ENCODE measurements at regions not wholly inside any gene's neighbourhood (a gene's known extent, or its start where the extent isn't known, plus 50 kb on each side); places are given as distances from the start of the nearest gene placed in this dataset.
A peak's percentile ranks its signal among the peaks of the same experiment; 100 is the strongest.

GRCh38 chr15:47548231-47548630, 169.1 kb upstream of the SEMA6D start:
- no TSS peak for BruUV-seq (replicated peaks)

GRCh38 chr15:47548986-47549385, 168.3 kb upstream of the SEMA6D start:
- CTCF ChIA-PET, result no interaction called here
- H3K4me1 ChIP-seq (ENCODE audit: insufficient read depth, low read length, poor library complexity, severe bottlenecking), result no peaks in the 10 kb centered on the region

More at GRCh38 chr15:47548231-47548630, 169.1 kb upstream of the SEMA6D start:
- no peak for DNase-seq (ENCODE audit: low spot score)
- no peak overlapping the region for H3K4me3 ChIP-seq (ENCODE audit: low read depth, low read length, poor library complexity, severe bottlenecking)
- ChIA-PET POLR2A (ENCODE audit: low non-redundant PET) (no interaction called here), CTCF (no interaction called here)
- no peak overlapping the region for H3K27ac ChIP-seq (ENCODE audit: low read depth, low read length, poor library complexity, severe bottlenecking)
- no peaks in the 10 kb centered on the region for H3K4me1 ChIP-seq (ENCODE audit: insufficient read depth, low read length, poor library complexity, severe bottlenecking)
- no peaks in the 10 kb centered on the region for H3K9me3 ChIP-seq (ENCODE audit: low read depth, low read length, poor library complexity, severe bottlenecking)
- no peaks in the 10 kb centered on the region for H3K36me3 ChIP-seq (ENCODE audit: insufficient read depth, low read length, poor library complexity, severe bottlenecking)
- no peak for TF ChIP-seq CTCF (conservative IDR thresholded peaks at IDR 0.05; ENCODE audit: low read depth, low read length)
- no peak for TF ChIP-seq EZH2 (IDR thresholded peaks at IDR 0.05; ENCODE audit: borderline replicate concordance, low read depth, low read length, poor library complexity, severe bottlenecking)
- H3K27me3 ChIP-seq (replicated peaks; ENCODE audit: insufficient read depth, low read depth, low read length, poor library complexity), result no peaks in the 10 kb centered on the region
- intact Hi-C loops (cut with micrococcal nuclease; ENCODE audit: unreplicated experiment), result no loop called here

GRCh38 chr15:47551079-47551478, 166.2 kb upstream of the SEMA6D start:
- TF ChIP-seq EZH2 (IDR thresholded peaks at IDR 0.05; ENCODE audit: borderline replicate concordance, low read depth, low read length, poor library complexity, severe bottlenecking), result no peak
- peak; percentile 60 for TF ChIP-seq CTCF (conservative IDR thresholded peaks at IDR 0.05; ENCODE audit: low read depth, low read length)
- POLR2A ChIA-PET (ENCODE audit: low non-redundant PET), result no interaction called here
- CTCF ChIA-PET, result interaction anchor here (1.7 kb wide), 1 partner anchor 437 kb away, joined by 4 read pairs; no protein-coding TSS in a partner anchor
- Histone ChIP-seq H3K4me3 (ENCODE audit: low read depth, low read length, poor library complexity, severe bottlenecking) (no peak overlapping the region), H3K36me3 (ENCODE audit: insufficient read depth, low read length, poor library complexity, severe bottlenecking) (no peaks in the 10 kb centered on the region), H3K27ac (ENCODE audit: low read depth, low read length, poor library complexity, severe bottlenecking) (no peak overlapping the region), H3K4me1 (ENCODE audit: insufficient read depth, low read length, poor library complexity, severe bottlenecking) (no peaks in the 10 kb centered on the region), H3K27me3 (replicated peaks; ENCODE audit: insufficient read depth, low read depth, low read length, poor library complexity) (no peaks in the 10 kb centered on the region), H3K9me3 (ENCODE audit: low read depth, low read length, poor library complexity, severe bottlenecking) (no peaks in the 10 kb centered on the region)
- DNase-seq (ENCODE audit: low spot score), result peak; percentile 34
- intact Hi-C loops (cut with micrococcal nuclease; ENCODE audit: unreplicated experiment), result no loop called here
- no TSS peak for BruUV-seq (replicated peaks)

More at GRCh38 chr15:47548986-47549385, 168.3 kb upstream of the SEMA6D start:
- no peak for TF ChIP-seq EZH2 (IDR thresholded peaks at IDR 0.05; ENCODE audit: borderline replicate concordance, low read depth, low read length, poor library complexity, severe bottlenecking)
- TF ChIP-seq CTCF (conservative IDR thresholded peaks at IDR 0.05; ENCODE audit: low read depth, low read length), result no peak
- Histone ChIP-seq H3K27ac (ENCODE audit: low read depth, low read length, poor library complexity, severe bottlenecking) (no peak overlapping the region), H3K36me3 (ENCODE audit: insufficient read depth, low read length, poor library complexity, severe bottlenecking) (no peaks in the 10 kb centered on the region), H3K4me3 (ENCODE audit: low read depth, low read length, poor library complexity, severe bottlenecking) (no peak overlapping the region), H3K27me3 (replicated peaks; ENCODE audit: insufficient read depth, low read depth, low read length, poor library complexity) (no peaks in the 10 kb centered on the region), H3K9me3 (ENCODE audit: low read depth, low read length, poor library complexity, severe bottlenecking) (no peaks in the 10 kb centered on the region)
- intact Hi-C loops (cut with micrococcal nuclease; ENCODE audit: unreplicated experiment), result no loop called here
- POLR2A ChIA-PET (ENCODE audit: low non-redundant PET), result no interaction called here
- no TSS peak for BruUV-seq (replicated peaks)
- no peak for DNase-seq (ENCODE audit: low spot score)
